ENCODE measurements at regions not wholly inside any gene's neighbourhood (a gene's known extent, or its start where the extent isn't known, plus 50 kb on each side); places are given as distances from the start of the nearest gene placed in this dataset.

- no peak for DNase-seq (ENCODE audit: low read depth, low spot score)
- Histone ChIP-seq H3K9me1 (ENCODE audit: control insufficient read depth, extremely low read depth, insufficient read depth, low read length) (no peaks in the 10 kb centered on the region), H3K27me3 (ENCODE audit: control insufficient read depth, extremely low read depth, insufficient read depth, low read length) (no peaks in the 10 kb centered on the region), H3K27ac (ENCODE audit: control insufficient read depth, insufficient read depth, low read length) (no peak overlapping the region), H3K36me3 (ENCODE audit: control insufficient read depth in 2 of 2, extremely low read depth in 1 of 2, insufficient read depth in 2 of 2, low read length in 2 of 2) (no peaks in the 10 kb centered on the region), H2AFZ (ENCODE audit: control insufficient read depth, low read length) (no peak overlapping the region), H3K79me2 (ENCODE audit: control insufficient read depth, insufficient read depth, low read length) (no peaks in the 10 kb centered on the region), H3K4me3 (ENCODE audit: control insufficient read depth in 2 of 3, extremely low read depth in 1 of 3, insufficient read depth in 2 of 3, low read depth in 1 of 3, low read length in 3 of 3) (no peak overlapping the region), H3K4me2 (ENCODE audit: control insufficient read depth, extremely low read depth, insufficient read depth, low read depth, low read length) (no peak overlapping the region), H3K9me3 (ENCODE audit: control insufficient read depth, low read depth, low read length) (no peaks in the 10 kb centered on the region), H4K20me1 (ENCODE audit: control insufficient read depth, extremely low read depth, insufficient read depth, low read length) (no peaks in the 10 kb centered on the region), H3K4me1 (ENCODE audit: control insufficient read depth, extremely low read depth, insufficient read depth, low read length) (no peaks in the 10 kb centered on the region), H3K9ac (ENCODE audit: control insufficient read depth, extremely low read depth, insufficient read depth, low read length) (no peak overlapping the region)
- no peak for TF ChIP-seq CTCF (optimal IDR thresholded peaks at IDR 0.05 in 1 of 3, IDR thresholded peaks at IDR 0.05 in 1 of 3, conservative IDR thresholded peaks at IDR 0.05 in 1 of 3; ENCODE audit: extremely low read depth in 1 of 3, insufficient read depth in 2 of 3, low read length in 3 of 3)
- no peak for TF ChIP-seq EZH2 (IDR thresholded peaks at IDR 0.05; ENCODE audit: low read length)
- dilution Hi-C loops (cut with MboI; ENCODE audit: extremely low pct_ligation_motif_present, low sequenced_read_pairs) = no loop called here
- no peak for FAIRE-seq
Observed at GRCh38 chr4:175147233-175147632, 229.1 kb downstream of the ADAM29 start.

- DNase-seq (ENCODE audit: low read depth, low spot score) (no peak), FAIRE-seq (no peak)
- H3K9me1 ChIP-seq (ENCODE audit: control insufficient read depth, extremely low read depth, insufficient read depth, low read length) = no peaks in the 10 kb centered on the region
- TF ChIP-seq EZH2 (IDR thresholded peaks at IDR 0.05; ENCODE audit: low read length) (no peak), CTCF (optimal IDR thresholded peaks at IDR 0.05 in 1 of 3, IDR thresholded peaks at IDR 0.05 in 1 of 3, conservative IDR thresholded peaks at IDR 0.05 in 1 of 3; ENCODE audit: extremely low read depth in 1 of 3, insufficient read depth in 2 of 3, low read length in 3 of 3) (no peak)
- H2AFZ ChIP-seq (ENCODE audit: control insufficient read depth, low read length) = no peak overlapping the region
- H3K79me2 ChIP-seq (ENCODE audit: control insufficient read depth, insufficient read depth, low read length) = no peaks in the 10 kb centered on the region
- H3K9ac ChIP-seq (ENCODE audit: control insufficient read depth, extremely low read depth, insufficient read depth, low read length) = no peak overlapping the region
- no peaks in the 10 kb centered on the region for H3K9me3 ChIP-seq (ENCODE audit: control insufficient read depth, low read depth, low read length)
- no peaks in the 10 kb centered on the region for H3K27me3 ChIP-seq (ENCODE audit: control insufficient read depth, extremely low read depth, insufficient read depth, low read length)
- H4K20me1 ChIP-seq (ENCODE audit: control insufficient read depth, extremely low read depth, insufficient read depth, low read length) = no peaks in the 10 kb centered on the region
- no peak overlapping the region for H3K27ac ChIP-seq (ENCODE audit: control insufficient read depth, insufficient read depth, low read length)
- no peaks in the 10 kb centered on the region for H3K4me1 ChIP-seq (ENCODE audit: control insufficient read depth, extremely low read depth, insufficient read depth, low read length)
- H3K4me2 ChIP-seq (ENCODE audit: control insufficient read depth, extremely low read depth, insufficient read depth, low read depth, low read length) = no peak overlapping the region
- H3K4me3 ChIP-seq (ENCODE audit: control insufficient read depth in 2 of 3, extremely low read depth in 1 of 3, insufficient read depth in 2 of 3, low read depth in 1 of 3, low read length in 3 of 3) = no peak overlapping the region
- H3K36me3 ChIP-seq (ENCODE audit: control insufficient read depth in 2 of 2, extremely low read depth in 1 of 2, insufficient read depth in 2 of 2, low read length in 2 of 2) = no peaks in the 10 kb centered on the region
- dilution Hi-C loops (cut with MboI; ENCODE audit: extremely low pct_ligation_motif_present, low sequenced_read_pairs) = no loop called here
Observed at GRCh38 chr4:175166020-175166419, 247.9 kb downstream of the ADAM29 start.

Data from keratinocyte (primary cell).